HL-60 (cell line): ENCODE measurements at regions not wholly inside any gene's neighbourhood (a gene's known extent, or its start where the extent isn't known, plus 50 kb on each side); places are given as distances from the start of the nearest gene placed in this dataset.

ENCODE experiments used
- DNase-seq, 2 experiments: peaks; one replicate each; pipeline ENCODE4 v3.0.0-alpha.2; 2010 to 2020; ENCODE audit warnings: low read depth in 1 of 2, low spot score in 1 of 2
- H3K27ac ChIP-seq: fragments of 250-450 bp; sonication (Bioruptor Pico); replicated peaks from 2 replicates; pipeline ENCODE4 v1.5.1; 2020; ENCODE audit warnings: mild to moderate bottlenecking, moderate library complexity
- H3K27me3 ChIP-seq: fragments of 250-450 bp; sonication (Bioruptor Pico); 2 replicates; pipeline ENCODE4 v1.5.1; 2021; ENCODE audit warnings: mild to moderate bottlenecking, moderate library complexity; ENCODE audit not compliant: insufficient read depth, poor library complexity, severe bottlenecking
- H3K4me3 ChIP-seq: replicated peaks from 2 replicates; pipeline ENCODE4 v1.5.1; 2011; ENCODE audit warnings: mild to moderate bottlenecking, control low read depth, low read length; ENCODE audit not compliant: insufficient read depth
- GABPA ChIP-seq: IDR thresholded peaks from 2 replicates; pipeline ENCODE4 v1.6.1; 2012; ENCODE audit warnings: low read depth
- POLR2AphosphoS5 ChIP-seq: IDR thresholded peaks from 2 replicates; pipeline ENCODE4 v1.6.1; 2012; ENCODE audit warnings: low read depth
- SPI1 ChIP-seq: IDR thresholded peaks from 2 replicates; pipeline ENCODE4 v1.6.1; 2012; ENCODE audit warnings: low read depth, mild to moderate bottlenecking, borderline replicate concordance
- TF ChIP-seq, protein P1 (sequence below): IDR thresholded peaks from 2 replicates; pipeline ENCODE4 v1.6.1; 2012; ENCODE audit warnings: low read depth; ENCODE audit not compliant: insufficient replicate concordance
- TF ChIP-seq, protein P2 (sequence below): IDR thresholded peaks from one replicate; pipeline ENCODE4 v1.5.1; 2011; ENCODE audit warnings: low read length, control low read depth, inconsistent platforms; ENCODE audit not compliant: insufficient read depth

DNA sequence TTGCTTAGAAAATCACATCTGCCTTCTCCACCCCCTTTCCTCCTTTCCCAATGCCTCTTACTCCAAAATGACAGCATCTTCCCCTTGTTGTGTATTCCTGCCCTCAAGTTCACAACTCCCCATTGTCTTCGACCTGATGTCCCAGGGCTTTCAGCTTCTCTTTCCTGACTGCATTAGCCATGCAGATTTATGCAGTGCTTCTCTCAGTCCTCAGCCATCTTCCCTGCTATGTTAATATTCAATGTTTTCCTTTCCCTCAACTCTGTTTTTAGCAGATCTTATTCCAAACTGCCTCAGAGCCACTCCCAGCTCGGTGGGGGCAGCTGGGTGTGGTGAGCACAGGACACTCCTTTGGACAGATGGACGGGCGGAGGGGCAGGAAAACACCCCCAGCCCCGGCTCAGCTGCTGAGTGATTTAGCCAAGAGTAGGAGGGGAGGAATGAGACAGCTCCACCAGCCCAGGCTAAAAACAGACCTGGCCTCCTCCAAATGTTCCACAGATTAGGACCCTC lies 71.0 kb downstream of the CD2 start:
- no peak overlapping the region for H3K4me3 ChIP-seq
- H3K27ac ChIP-seq: no peak overlapping the region
- no peaks in the 10 kb centered on the region for H3K27me3 ChIP-seq
- TF ChIP-seq POLR2AphosphoS5: no peak
- DNase-seq: no peak

DNA sequence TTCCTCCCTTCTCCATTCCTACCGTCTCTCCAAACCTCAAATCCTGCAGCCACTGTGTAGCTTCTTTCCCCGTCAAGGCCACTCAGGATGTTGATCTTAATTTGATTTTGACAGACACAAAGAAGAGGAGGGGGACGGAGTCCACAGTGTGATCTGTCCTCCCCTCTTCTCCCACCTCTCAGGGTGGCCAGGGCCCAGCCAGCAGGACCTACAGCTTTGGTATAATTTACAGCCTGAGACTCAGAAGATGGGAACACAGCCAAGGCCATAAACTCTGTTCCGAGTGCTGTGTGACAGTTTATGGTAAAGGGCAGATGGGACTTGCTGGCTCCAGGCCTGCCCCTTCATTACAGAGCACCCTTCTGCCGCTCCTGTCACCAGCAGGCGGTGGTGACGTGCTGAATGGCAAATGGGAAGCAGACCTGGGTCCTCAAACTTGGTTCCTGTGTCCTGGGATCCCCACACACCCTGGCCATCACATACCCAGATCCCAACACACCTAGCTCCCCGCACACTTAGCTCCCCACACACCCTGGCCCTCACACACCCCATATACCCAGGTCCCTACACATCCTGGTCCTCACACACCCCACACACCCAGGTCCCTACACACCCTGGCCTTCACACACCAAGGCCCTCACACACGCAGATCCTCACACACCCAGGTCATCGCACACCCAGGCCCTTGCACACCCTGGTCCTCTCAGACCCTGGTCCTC lies 71.6 kb downstream of the CD2 start:
- Histone ChIP-seq H3K27me3 (no peaks in the 10 kb centered on the region), H3K4me3 (no peak overlapping the region), H3K27ac (no peak overlapping the region)
- TF ChIP-seq, protein P1, sequence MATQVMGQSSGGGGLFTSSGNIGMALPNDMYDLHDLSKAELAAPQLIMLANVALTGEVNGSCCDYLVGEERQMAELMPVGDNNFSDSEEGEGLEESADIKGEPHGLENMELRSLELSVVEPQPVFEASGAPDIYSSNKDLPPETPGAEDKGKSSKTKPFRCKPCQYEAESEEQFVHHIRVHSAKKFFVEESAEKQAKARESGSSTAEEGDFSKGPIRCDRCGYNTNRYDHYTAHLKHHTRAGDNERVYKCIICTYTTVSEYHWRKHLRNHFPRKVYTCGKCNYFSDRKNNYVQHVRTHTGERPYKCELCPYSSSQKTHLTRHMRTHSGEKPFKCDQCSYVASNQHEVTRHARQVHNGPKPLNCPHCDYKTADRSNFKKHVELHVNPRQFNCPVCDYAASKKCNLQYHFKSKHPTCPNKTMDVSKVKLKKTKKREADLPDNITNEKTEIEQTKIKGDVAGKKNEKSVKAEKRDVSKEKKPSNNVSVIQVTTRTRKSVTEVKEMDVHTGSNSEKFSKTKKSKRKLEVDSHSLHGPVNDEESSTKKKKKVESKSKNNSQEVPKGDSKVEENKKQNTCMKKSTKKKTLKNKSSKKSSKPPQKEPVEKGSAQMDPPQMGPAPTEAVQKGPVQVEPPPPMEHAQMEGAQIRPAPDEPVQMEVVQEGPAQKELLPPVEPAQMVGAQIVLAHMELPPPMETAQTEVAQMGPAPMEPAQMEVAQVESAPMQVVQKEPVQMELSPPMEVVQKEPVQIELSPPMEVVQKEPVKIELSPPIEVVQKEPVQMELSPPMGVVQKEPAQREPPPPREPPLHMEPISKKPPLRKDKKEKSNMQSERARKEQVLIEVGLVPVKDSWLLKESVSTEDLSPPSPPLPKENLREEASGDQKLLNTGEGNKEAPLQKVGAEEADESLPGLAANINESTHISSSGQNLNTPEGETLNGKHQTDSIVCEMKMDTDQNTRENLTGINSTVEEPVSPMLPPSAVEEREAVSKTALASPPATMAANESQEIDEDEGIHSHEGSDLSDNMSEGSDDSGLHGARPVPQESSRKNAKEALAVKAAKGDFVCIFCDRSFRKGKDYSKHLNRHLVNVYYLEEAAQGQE: no peak
- no peak for TF ChIP-seq POLR2AphosphoS5
- TF ChIP-seq GABPA: no peak
- TF ChIP-seq SPI1: no peak
- TF ChIP-seq, protein P2, sequence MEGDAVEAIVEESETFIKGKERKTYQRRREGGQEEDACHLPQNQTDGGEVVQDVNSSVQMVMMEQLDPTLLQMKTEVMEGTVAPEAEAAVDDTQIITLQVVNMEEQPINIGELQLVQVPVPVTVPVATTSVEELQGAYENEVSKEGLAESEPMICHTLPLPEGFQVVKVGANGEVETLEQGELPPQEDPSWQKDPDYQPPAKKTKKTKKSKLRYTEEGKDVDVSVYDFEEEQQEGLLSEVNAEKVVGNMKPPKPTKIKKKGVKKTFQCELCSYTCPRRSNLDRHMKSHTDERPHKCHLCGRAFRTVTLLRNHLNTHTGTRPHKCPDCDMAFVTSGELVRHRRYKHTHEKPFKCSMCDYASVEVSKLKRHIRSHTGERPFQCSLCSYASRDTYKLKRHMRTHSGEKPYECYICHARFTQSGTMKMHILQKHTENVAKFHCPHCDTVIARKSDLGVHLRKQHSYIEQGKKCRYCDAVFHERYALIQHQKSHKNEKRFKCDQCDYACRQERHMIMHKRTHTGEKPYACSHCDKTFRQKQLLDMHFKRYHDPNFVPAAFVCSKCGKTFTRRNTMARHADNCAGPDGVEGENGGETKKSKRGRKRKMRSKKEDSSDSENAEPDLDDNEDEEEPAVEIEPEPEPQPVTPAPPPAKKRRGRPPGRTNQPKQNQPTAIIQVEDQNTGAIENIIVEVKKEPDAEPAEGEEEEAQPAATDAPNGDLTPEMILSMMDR: no peak
- no peak for DNase-seq

DNA sequence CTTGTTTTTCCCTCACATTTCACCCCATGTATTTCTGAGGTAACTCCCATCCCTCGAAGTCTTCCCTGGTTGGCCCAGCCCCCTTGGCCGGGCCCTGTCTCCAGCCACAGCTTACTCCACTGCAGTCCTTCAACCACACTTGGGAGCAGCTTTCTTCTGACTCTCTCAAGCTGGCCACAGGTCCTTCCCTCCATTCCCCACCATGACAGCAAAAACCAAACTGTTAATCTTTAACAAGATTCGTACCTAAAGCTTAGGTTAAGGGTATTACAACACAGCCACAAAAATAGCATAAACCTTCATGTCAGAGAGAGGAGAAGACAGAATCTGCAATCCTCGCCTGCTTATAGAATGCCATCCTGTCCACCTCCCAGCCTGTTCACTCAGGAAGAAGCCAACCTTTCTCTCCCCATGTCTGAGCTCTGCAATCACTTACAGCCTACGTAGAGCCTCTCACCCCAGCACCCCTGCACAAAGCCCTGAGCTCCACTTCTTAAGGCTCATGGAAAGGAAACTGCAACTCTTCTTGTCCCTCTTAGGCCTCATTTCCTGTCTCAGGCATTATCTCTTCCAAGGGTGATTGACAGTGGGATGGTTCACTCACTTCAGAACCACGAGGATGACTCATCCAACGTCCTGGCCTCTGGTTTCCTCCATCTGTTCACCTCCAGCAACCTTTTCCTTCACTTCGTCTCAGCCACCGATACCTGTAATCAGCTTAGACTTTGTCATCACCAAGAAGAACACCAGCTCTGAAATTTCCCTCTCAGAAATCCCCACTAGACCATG lies 72.8 kb downstream of the CD2 start:
- TF ChIP-seq GABPA (no peak), SPI1 (no peak)
- TF ChIP-seq, protein P2: no peak
- TF ChIP-seq, protein P1: no peak
- H3K27me3 ChIP-seq: no peaks in the 10 kb centered on the region
- peak; percentile 27 to 30 for DNase-seq
- 0 out of 2 replicates have a peak overlapping the region, but pooled peaks have one; percentile 12 for H3K27ac ChIP-seq
- H3K4me3 ChIP-seq: no peak overlapping the region

DNA sequence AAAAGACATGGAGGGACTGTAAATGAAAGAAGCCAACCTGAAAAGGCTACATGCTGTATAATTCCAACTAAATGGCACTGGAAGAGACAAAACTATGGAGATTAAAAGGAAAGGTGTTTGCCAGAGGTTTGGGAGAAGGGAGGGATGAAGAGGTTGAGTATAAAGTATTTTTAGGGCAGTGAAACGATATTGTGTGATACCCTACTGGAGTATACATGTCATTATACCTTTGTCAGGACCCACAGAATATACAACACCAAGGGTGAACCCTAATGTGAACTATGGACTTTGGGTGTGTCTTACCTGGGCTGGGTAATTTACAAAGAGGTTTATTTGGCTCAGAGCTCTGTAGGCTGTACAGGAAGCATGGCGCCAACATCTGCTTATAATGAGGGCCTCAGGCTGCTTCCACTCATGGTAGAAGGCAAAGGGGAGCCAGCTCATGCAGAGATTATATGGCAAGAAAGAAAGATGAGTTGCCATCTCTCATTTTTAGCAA lies 73.4 kb downstream of the CD2 start:
- H3K27me3 ChIP-seq: no peaks in the 10 kb centered on the region
- no peak for DNase-seq
- H3K4me3 ChIP-seq: no peak overlapping the region
- TF ChIP-seq, protein P2: no peak
- TF ChIP-seq SPI1 (no peak), GABPA (no peak), POLR2AphosphoS5 (no peak)
- TF ChIP-seq, protein P1: no peak
- no peak overlapping the region for H3K27ac ChIP-seq
